ENCODE measurements at regions not wholly inside any gene's neighbourhood (a gene's known extent, or its start where the extent isn't known, plus 50 kb on each side); places are given as distances from the start of the nearest gene placed in this dataset.

GRCh38 chr1:184324972-184325371 lies 61.9 kb upstream of the C1orf21 start:
- no peaks in the 10 kb centered on the region for H4K20me1 ChIP-seq (ENCODE audit: insufficient read depth, low read length)
- H2AFZ ChIP-seq (ENCODE audit: low read length), result no peak overlapping the region
- H3K36me3 ChIP-seq (replicated peaks in 1 of 2; ENCODE audit: control insufficient read depth in 1 of 2, insufficient read depth in 2 of 2, low read length in 2 of 2), result no peaks in the 10 kb centered on the region
- TF ChIP-seq PRMT3 (CRISPR knock-in tag; IDR thresholded peaks at IDR 0.05; ENCODE audit: borderline replicate concordance, low read depth) (no peak), ZNF382 (CRISPR knock-in tag; IDR thresholded peaks at IDR 0.05; ENCODE audit: borderline replicate concordance) (no peak), ATF3 (CRISPR knock-in tag; IDR thresholded peaks at IDR 0.05) (no peak), ZNF234 (CRISPR knock-in tag; conservative IDR thresholded peaks at IDR 0.05) (no peak), POGZ (CRISPR knock-in tag; IDR thresholded peaks at IDR 0.05) (no peak), ETV6 (CRISPR knock-in tag; conservative IDR thresholded peaks at IDR 0.05) (no peak), HMG20B (CRISPR knock-in tag; conservative IDR thresholded peaks at IDR 0.05) (no peak), ZNF569 (CRISPR knock-in tag; IDR thresholded peaks at IDR 0.05; ENCODE audit: borderline replicate concordance) (no peak), IRF2 (CRISPR knock-in tag; IDR thresholded peaks at IDR 0.05) (no peak), SP140L (CRISPR knock-in tag; IDR thresholded peaks at IDR 0.05; ENCODE audit: borderline replicate concordance) (no peak), TCF7 (IDR thresholded peaks at IDR 0.05; ENCODE audit: low read depth) (no peak), FOXA3 (CRISPR knock-in tag; IDR thresholded peaks at IDR 0.05) (no peak), KLF12 (CRISPR knock-in tag; IDR thresholded peaks at IDR 0.05; ENCODE audit: borderline replicate concordance) (no peak), ONECUT2 (CRISPR knock-in tag; IDR thresholded peaks at IDR 0.05) (no peak)
- no peak overlapping the region for H3K9ac ChIP-seq (ENCODE audit: insufficient read depth, low read depth, low read length)
- BruUV-seq (replicated peaks), result no TSS peak
- ATAC-seq (no peak), DNase-seq (ENCODE audit: low spot score) (no peak), FAIRE-seq (no peak)
- H3K4me3 ChIP-seq (replicated peaks in 1 of 3; ENCODE audit: insufficient read depth in 1 of 3, low read depth in 2 of 3, low read length in 3 of 3), result no peak overlapping the region
- ChIA-PET POLR2A (no interaction called here), CTCF (ENCODE audit: low intra/inter-chr PET ratio, low total read pairs) (no interaction called here)
- no peaks in the 10 kb centered on the region for H3K79me2 ChIP-seq (ENCODE audit: insufficient read depth, low read length)
- H3K9me3 ChIP-seq (ENCODE audit: low read length), result no peaks in the 10 kb centered on the region
- intact Hi-C loops (cut with micrococcal nuclease; ENCODE audit: unreplicated experiment), result no loop called here
- WGBS (ENCODE audit: low lambda C conversion rate), result 31% methylated on average over 3 of the region's 3 CpGs
- no peaks in the 10 kb centered on the region for H3K27me3 ChIP-seq (ENCODE audit: control insufficient read depth in 1 of 2, insufficient read depth in 2 of 2, low read length in 2 of 2)
- in situ Hi-C loops (cut with HindIII; ENCODE audit: extremely low pct_ligation_motif_present, low pct_unique_long_range_greater_than_20kb), result no loop called here
- no peak overlapping the region for H3K27ac ChIP-seq (ENCODE audit: extremely low read length, insufficient read depth, low read length)
- peak overlapping the region; percentile 4; the same call in 1 of the 2 replicates for H3K4me2 ChIP-seq (ENCODE audit: low read depth, low read length)
- no peaks in the 10 kb centered on the region for H3K4me1 ChIP-seq (ENCODE audit: insufficient read depth, low read length)
